DMS 273 treated with DMSO at 0.1 percent for 48 hours (cell line): ENCODE measurements at regions not wholly inside any gene's neighbourhood (a gene's known extent, or its start where the extent isn't known, plus 50 kb on each side); places are given as distances from the start of the nearest gene placed in this dataset.

Experiments
- DNase-seq: peaks from one replicate; lab custom pipeline; 2025; lab: John Stamatoyannopoulos, UW

- no peak for DNase-seq
These were observed 952.9 kb upstream of the EPHA7 start for GRCh38 chr6:94372229-94372628.

GRCh38 chr6:94367316-94367715 lies 948.0 kb upstream of the EPHA7 start:
- no peak for DNase-seq

GRCh38 chr6:94362061-94362864 lies 942.9 kb upstream of the EPHA7 start:
- no peak for DNase-seq

DNA sequence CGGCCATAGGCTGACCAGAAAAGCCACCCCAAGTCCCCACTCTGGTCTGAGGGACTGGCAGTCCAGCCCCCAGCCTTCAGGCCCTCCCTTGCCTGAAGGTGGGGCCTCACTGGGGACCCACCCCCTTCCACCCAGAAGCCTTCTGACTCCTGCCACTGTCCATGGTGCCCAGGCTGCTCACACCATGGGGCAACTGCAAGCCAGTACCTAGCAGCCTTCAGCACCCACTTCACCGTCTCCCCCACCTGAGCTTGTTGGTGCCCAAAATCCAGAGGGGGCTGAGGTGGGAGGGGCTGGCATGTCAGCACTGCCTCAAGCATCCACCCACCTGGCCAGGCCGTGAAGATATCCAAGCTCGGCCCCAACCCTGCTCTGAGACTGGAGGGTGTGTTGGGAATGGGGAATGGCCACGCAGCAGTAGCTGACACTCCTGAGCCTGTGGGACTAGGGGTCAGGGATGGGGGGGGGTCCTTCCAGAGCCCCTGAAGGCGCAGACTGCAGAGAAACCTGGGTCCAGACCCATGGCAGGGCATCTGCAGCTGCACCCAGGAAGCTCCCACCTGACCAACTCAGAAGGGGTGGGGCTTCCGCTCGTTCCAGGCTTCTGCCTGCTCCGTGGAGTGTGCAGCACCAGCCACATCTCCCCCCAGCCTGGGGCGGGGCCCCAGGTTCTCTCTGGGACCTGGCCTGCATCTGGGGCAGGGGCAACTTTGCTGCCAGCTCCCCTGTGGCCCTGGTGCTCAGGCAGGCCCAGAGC lies 942.1 kb upstream of the EPHA7 start:
- no peak for DNase-seq

DNA sequence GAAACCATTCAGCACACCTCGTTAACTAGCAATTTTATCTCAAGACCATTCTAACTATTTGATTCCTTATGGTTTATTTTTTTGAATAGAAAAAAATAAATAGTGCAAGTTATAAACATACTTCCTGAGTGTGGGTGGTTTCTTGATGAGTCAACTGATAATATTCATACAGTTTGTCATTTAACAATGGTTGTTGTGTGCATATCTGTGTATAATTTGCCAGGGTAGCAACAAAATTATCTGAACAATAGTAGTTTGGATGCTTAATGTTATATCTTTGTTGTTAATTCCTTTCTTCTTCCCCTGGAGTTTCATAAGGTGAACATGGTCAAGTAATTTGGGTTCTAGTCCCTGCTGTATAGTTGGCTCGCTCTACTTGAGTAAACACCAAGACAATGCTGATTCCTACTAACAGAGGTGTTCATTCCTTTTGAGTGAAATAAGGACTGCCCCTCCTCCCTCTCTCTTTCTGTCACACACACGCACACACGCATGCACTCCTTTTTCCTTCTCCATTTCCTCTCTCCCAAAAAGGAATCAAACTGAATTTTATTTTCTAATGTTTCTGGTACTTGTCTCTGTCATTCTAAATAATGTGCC lies 938.1 kb upstream of the EPHA7 start:
- DNase-seq, result no peak

GRCh38 chr6:94350833-94351232 lies 931.5 kb upstream of the EPHA7 start:
- no peak for DNase-seq

DNA sequence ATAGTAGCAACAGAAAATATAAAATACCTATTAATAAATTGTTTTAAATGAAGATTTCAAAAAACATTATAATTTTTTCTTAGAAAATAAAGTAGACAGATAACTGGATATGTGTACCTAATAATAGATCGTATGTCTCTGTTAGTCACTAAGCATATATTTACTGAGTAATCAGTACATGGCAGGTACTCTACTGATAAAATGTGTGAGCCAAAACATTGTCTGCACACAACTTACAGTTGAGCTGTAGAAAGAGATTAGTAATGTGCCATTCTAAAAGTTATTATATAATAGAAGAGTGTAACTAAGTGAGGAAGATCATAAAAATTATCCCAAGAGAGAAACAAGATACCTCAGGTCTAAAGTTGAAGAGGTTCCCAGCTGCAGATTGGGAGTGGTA lies 929.9 kb upstream of the EPHA7 start:
- DNase-seq, result no peak

GRCh38 chr6:94344866-94345265 lies 925.5 kb upstream of the EPHA7 start:
- DNase-seq, result no peak

DNA sequence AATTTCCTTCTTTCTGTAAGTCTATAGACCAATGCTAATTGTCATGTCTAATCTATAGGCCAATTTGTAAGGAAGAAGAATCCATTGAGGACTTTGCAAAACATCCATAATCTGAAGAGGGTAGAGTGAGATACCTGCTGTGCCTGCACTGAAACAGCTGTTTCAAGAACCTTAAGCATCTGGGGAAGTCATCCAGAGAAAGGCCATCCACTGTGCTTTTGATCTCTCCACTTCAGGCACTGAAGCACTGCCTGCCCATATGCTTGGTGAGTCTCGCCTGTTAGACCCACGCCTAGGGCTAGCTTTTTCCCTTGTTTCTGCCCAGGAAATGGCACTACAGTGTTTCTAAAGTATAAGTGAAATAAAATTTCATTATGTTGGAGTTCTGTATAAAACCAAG lies 921.8 kb upstream of the EPHA7 start:
- DNase-seq, result no peak

GRCh38 chr6:94323853-94324252 lies 904.5 kb upstream of the EPHA7 start:
- no peak for DNase-seq

DNA sequence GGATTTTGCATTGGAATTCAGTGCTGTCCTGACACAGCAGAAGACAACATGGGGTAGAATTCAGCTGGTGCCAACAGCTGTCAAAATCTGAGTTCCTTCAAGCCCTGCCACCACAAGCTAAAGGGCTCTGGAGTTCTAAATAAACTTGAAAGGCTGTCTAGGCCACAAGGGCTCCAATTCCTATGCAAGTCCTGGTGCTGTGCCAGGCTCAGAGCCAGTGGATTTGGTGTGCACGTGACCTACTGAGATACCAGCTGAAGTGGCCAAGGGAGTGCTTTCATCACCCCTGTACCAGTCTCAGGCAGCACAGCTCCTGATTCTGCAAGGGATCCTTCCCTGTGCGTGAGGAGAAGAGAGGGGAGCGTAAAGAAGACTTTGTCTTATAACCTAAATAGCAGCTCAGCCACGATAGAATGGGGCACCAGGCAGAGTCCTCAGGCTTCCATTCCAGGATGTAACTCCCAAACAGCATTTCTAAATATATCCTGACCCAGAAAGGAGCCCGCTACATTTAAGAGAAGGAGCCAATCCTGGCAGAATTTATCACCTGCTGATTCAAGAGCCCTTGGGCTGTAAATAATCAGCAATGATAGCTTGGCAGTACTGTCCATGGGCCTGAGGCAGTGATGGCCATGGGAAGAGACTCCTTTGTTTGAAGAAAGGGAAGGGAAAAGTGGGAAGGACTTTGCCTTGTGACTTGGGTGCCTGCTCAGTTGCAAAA lies 881.2 kb upstream of the EPHA7 start:
- DNase-seq, result no peak

GRCh38 chr6:94289131-94289530 lies 869.8 kb upstream of the EPHA7 start:
- DNase-seq, result no peak

GRCh38 chr6:94278146-94278545 lies 858.8 kb upstream of the EPHA7 start:
- no peak for DNase-seq

DNA sequence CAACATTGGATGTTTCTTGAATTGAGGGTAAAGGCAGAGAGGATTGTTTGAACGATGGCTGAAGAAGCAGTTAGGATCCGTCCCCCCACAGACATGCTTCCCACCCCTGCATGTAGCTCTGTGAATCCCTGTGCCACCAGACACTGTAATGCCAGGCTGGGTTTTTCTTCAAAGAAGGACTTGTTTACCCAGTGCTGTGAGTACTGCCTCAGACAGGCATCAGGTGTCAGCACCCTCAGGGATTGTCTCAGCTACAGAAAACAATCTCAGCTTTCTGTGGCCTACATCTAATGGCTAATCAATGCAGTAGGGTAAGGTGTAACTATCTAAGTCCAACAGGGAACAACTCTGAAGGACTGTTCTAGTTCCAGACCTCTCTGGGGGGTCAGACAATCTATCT lies 853.0 kb upstream of the EPHA7 start:
- no peak for DNase-seq

GRCh38 chr6:94270091-94270948 lies 851.0 kb upstream of the EPHA7 start:
- DNase-seq, result no peak

DNA sequence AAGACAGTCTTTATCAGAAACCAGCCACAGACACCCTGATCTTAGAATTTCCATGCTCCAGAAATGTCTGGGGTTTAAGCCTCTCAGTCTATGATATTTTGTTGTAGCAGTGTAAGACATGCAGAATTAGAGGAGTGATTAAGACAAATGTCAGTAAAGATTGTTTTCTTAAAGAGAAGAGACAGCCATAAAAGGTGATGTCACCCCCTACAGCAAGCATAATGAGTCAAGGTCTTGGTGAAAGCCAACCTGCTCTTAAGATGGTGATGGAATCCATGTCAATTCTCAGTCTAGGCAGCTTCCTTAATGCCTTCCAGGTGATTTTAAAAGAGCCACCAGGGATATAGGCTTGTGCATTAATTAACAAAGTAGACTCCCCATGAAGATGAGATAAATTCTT lies 849.9 kb upstream of the EPHA7 start:
- no peak for DNase-seq

DNA sequence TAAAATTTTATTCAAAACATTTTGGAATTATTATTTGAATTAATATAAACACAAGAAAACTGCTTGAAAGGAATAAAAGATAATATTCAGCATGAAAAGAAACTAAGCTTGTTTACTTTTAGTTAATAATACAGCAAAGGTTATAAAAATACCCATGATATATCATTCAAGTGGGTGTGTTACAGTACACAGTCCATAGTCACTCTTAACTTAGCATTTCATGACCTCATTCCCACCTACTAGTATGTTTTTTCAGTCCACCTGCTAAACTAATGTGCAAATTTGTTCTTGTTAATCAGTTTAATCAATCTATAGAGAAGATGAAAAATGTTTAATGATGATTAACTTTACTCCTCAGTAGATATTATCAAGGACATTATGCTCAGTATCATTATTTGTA lies 841.4 kb upstream of the EPHA7 start:
- DNase-seq, result no peak

DNA sequence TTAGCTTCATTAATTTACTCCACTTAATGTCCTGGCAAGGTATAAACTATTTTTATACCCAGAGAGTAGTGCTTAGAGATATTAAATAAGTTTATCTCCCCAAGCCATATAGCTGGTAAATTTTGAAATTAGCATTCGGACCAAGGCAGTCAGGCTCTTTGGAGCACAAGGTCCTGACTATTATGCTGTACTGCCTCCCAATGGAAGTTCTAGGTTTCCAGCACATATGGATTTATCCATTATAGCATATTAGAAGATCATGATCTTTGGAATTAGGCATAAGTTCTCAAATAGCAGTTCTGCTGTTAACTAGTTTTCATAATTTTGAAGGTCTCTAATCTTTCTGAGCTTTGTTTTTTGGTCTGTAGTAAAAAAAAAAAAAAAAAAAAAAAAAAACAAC lies 835.3 kb upstream of the EPHA7 start:
- no peak for DNase-seq

DNA sequence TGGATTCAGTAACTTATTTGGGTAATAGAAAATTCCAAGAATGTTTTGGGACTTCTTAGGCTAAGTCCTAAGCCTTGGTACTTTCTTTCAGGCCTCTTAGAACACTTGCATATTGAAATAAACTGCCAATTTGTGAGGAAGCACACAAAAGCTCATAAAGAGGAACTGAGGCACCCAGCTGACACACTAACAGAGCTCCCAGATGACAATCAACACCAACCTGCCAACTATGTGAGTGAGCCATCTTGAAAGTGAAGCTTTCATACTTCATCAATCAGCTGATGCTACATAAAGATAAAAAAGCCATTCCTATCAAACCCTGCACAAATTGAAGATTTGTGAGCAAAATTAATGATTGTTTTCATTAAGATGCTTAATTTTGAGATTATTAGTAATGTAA lies 832.5 kb upstream of the EPHA7 start:
- no peak for DNase-seq

GRCh38 chr6:94245395-94245794 lies 826.0 kb upstream of the EPHA7 start:
- DNase-seq, result no peak

GRCh38 chr6:94238868-94239267 lies 819.5 kb upstream of the EPHA7 start:
- DNase-seq, result no peak

DNA sequence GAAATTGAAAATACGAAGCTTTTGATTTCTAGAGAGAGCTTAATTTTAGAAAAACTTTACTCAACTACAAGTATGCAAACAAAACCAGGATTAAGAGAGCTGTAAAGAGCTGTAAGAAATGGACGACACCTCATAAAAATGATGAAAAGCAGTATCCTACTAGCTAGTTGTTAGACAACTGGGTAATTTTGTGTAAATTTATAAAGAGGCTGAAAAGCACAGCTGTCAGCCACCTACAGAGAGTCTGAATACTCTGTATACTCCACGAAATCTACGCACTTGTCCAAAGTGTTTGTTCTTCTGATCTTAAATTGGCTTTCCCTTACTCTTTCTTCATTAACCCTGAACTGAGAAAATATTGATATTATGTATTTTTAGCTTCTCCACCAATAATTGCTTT lies 808.4 kb upstream of the EPHA7 start:
- DNase-seq, result no peak
